Stimulated activated CD8-positive, alpha-beta memory T cell treated with anti-CD3 and anti-CD28 coated beads, Interleukin-15, amount 100 ng/mL, for 24 hours (primary cell): ENCODE measurements at regions not wholly inside any gene's neighbourhood (a gene's known extent, or its start where the extent isn't known, plus 50 kb on each side); places are given as distances from the start of the nearest gene placed in this dataset.

Experiments
- DNase-seq: peaks from one replicate; pipeline ENCODE4 v3.0.0-alpha.2; 2020; ENCODE audit warnings: low read depth

DNA sequence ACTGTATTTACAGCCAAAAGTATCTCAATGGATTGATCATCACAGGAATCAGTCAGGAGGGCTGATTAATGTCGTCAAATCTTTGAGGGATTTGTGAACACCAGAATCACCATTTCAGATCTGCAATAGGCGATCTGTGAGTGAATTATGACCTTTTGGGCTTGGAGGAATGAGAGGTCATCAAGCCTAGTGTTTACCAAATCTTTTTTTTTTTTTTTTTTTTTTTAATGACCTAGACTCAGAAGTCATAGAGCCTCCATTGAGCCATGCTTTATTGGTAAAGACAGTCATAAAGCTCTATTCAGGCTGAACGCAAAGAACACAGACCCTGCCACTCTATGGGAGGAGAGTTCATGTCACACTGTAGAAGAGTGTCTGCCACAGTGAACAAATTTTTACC lies 97.7 kb downstream of the SOCS6 start:
- no peak for DNase-seq

DNA sequence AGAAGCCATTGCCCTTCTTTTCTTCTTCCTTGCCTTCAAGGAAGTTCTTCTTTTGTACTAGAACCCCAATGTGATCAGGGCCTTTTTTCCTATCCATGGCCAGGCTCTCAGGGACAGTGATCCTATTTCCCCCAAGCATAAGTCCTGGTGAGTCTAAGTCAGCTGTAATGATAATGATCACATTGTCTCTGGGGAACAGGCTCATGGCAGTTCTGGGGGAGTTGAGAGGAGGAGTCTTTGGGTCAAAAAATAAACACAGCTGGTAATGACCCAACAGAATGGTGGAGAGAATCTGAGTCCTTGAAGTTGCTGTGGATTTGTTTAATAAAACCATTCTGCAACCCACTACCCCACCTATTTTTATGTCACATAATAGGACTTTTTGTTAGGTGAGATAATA lies 96.6 kb downstream of the SOCS6 start:
- no peak for DNase-seq

DNA sequence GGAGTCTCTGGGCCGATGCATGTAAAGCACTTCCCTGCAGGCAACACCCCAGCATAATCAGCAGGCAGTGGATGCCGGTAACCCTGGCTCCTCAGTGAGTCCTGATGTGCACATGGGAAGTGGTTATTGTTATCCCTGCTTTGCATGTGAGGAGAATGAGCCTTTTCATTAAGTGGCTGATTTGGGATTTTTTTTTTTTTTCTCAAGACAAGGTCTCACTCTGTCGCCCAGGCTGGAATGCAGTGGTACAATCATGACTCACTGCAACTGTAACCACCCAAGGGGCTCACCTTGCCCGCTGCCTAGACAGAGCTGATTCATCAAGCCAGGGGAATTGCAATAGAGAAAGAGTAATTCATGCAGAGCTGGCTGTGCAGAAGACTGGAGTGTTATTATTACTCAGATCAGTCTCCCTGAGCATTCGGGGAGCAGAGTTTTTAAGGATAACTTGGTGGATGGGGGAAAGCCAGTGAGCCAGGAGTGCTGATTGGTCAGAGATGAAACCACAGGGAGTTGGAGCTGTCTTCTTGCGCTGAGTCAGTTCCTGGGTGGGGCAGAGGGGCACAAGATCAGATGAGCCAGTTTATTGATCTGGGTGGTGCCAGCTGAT lies 95.4 kb downstream of the SOCS6 start:
- DNase-seq, result no peak

DNA sequence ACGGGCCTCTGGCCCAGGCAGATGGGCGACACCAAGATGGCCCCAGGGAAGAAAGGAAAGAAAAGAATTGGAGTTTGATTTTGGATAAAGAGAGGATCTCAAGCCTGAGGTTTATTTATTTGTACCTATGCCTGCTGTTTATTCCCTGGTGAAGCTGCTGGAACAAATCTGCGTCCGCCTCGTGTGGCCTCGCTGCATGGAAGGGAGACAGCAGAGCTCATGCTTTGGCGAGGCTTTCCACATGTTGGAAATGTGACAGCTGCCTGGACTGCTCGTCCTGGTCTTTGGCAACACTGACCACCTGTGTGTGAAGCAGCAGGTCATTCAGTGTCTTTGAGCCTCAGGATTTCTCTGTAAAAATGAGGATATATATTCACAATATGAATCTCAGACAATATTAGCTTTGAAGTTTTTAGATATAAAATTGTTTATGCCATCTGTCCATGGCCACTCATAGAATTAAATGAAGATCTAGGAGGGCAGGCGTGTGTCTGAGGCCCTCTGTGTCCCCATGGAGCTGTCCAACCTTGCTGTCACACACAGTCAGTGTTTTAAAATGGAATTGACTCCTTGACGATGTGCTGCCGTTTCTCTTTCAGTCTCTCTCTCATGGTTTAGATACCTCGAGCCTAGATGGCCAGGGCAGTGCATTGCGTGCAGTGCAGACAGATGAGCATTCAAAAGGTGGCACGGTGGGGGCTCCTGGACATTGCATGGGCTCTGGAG lies 94.3 kb downstream of the SOCS6 start:
- no peak for DNase-seq

DNA sequence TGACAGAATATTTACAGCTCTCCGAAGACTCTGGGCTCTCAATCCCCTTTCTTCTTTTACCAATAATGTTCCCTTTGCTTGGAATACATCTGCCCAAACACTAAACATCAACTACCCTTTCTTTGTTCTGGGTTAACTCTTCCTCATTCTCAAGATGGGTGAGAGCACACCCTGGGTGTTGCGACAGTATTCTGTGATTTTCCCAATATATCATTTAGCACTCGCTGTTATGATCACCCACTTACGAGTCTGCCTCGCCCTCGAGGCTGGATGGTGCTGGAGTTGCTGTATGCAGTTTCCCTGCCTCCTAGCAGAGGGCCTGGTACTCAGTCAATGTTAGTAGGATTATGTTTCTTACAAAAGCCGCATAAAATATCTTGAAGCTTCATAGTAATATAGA lies 93.2 kb downstream of the SOCS6 start:
- no peak for DNase-seq

DNA sequence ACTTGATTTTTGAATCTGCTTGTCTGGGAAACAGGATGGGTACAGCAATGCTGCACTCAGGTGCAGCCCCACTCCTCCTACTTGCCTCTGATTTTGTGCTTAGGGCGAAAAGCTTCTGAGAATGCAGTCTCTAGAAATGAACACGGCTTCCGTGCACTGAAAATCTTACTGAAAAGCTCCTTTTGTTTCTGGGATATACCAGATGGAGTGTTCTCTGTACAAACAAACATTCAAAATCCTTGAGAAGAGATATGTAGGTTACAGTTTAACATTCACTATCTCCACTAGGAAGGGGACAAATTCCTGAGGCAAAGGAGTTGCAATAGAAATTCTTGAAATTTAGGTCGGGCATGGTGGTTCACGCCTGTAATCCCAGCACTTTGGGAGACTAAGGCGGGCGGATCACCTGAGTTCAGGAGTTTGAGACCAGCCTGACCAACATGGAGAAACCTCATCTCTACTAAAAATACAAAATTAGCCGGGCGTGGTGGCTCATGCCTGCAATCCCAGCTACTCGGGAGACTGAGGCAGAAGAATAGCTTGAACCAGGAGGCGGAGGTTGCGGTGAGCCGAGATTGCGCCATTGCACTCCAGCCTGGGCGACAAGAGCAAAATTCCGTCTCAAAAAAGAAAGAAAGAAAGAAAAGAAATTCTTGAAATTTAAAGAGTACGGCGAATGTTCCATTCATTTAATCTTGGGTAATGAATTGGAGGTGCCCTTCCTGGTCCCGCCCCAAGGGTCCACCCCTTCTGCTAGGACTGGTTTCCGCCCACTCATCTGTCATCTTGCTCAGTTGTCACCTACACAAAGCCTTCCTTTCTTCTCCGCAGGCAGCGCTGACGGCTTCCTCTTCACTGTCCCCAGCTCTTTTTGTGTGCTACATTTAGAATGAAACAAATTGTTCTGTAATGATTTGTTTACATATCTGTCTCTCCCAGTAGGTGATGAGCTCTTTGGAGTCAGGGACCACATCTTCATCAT lies 92.4 kb downstream of the SOCS6 start:
- no peak for DNase-seq
